NCI-H82 (cell line): ENCODE measurements at regions not wholly inside any gene's neighbourhood (a gene's known extent, or its start where the extent isn't known, plus 50 kb on each side); places are given as distances from the start of the nearest gene placed in this dataset.
A peak's percentile ranks its signal among the peaks of the same experiment; 100 is the strongest.

ENCODE experiments used
- DNase-seq: peaks from one replicate; lab custom pipeline; 2025; lab: John Stamatoyannopoulos, UW

GRCh38 chr14:99081156-99081765, 190.7 kb downstream of the BCL11B start:
- DNase-seq = no peak

- DNase-seq = no peak
Measured at GRCh38 chr14:99081880-99082279, 190.1 kb downstream of the BCL11B start.

GRCh38 chr14:99093532-99094517, 178.2 kb downstream of the BCL11B start:
- DNase-seq = no peak

GRCh38 chr14:99094901-99095300, 177.1 kb downstream of the BCL11B start:
- no peak for DNase-seq

GRCh38 chr14:99095369-99095768, 176.6 kb downstream of the BCL11B start:
- no peak for DNase-seq

- no peak for DNase-seq
Measured at GRCh38 chr14:99098199-99098598, 173.8 kb downstream of the BCL11B start.

GRCh38 chr14:99099051-99099787, 172.8 kb downstream of the BCL11B start:
- no peak for DNase-seq

- no peak for DNase-seq
Measured at GRCh38 chr14:99100497-99101270, 171.3 kb downstream of the BCL11B start.

GRCh38 chr14:99101855-99102461, 170.0 kb downstream of the BCL11B start:
- DNase-seq = no peak

- DNase-seq = no peak
Measured at GRCh38 chr14:99116741-99117295, 155.2 kb downstream of the BCL11B start.

GRCh38 chr14:99117671-99118045, 154.3 kb downstream of the BCL11B start:
- no peak for DNase-seq

GRCh38 chr14:99118046-99118721, 153.8 kb downstream of the BCL11B start:
- DNase-seq = peak; percentile 8

- no peak for DNase-seq
Measured at GRCh38 chr14:99118946-99119345, 153.1 kb downstream of the BCL11B start.
